NOMO-1 treated with DMSO at 0.1 percent for 48 hours (cell line): ENCODE measurements at regions not wholly inside any gene's neighbourhood (a gene's known extent, or its start where the extent isn't known, plus 50 kb on each side); places are given as distances from the start of the nearest gene placed in this dataset.
"Not testable (repeated sequence)": the region's sequence is repeated elsewhere in the genome, so short reads cannot be mapped to it uniquely, and the experiment has no call there.

Experiments used
- DNase-seq: peaks from one replicate; lab custom pipeline; 2025; ENCODE audit not compliant: unreplicated experiment; lab: John Stamatoyannopoulos, UW

DNA sequence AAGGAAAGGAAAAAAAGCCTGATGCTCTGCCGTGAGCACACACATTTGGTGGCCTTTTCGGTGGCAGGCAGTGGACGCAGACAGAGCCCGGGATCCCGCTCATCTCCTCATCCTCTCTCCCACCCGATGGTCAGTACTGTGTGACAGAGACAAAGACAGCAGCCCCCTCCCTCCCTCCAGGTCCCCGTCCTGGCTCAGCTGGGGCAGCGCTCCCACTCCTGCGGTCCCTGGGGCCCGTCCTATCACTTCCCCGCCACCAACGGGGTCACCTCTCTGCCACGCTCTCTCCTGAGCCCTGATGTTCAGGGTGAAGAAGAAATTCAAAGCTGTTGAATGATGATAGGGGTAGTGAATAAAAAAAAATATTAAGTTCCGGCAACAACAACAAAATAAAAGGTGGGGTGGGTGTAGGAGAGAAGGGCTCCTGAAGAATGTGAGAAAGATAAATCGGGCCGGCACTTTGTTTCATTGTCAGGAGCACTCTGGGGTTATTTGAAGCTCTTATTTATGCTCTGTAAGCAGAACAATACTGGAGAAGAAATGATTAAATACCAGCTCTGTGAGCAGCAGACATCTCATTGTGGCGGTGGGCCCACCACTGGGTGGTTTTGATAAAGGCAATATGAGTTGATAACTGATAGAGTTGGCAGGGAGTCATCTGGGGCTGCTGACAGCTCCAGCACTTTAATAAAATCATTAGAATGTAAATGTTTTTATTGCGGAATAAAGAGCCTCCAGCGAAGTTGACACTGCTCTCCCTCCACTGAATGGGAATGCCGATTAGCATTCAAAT is 417.7 kb downstream of the IRX1 start:
- no peak for DNase-seq

DNA sequence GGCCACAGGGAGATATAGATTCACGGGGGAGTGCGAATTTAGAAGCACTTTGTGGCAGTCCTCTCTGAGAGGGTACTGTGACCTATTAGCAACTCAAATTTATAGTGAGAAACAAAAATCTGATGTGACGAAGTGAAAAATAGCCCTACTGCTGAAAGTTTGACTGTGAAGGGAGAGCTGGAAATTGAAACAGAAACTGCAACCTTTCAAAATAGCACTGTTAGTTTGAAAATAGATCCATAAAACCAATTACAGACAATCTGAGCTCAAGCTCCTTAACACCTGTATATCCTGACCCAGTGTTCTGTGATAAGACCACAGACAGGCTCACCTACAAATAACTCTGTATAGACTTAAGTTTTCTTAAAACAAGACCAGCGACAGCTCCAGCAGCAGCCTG is 420.1 kb downstream of the IRX1 start:
- no peak for DNase-seq

DNA sequence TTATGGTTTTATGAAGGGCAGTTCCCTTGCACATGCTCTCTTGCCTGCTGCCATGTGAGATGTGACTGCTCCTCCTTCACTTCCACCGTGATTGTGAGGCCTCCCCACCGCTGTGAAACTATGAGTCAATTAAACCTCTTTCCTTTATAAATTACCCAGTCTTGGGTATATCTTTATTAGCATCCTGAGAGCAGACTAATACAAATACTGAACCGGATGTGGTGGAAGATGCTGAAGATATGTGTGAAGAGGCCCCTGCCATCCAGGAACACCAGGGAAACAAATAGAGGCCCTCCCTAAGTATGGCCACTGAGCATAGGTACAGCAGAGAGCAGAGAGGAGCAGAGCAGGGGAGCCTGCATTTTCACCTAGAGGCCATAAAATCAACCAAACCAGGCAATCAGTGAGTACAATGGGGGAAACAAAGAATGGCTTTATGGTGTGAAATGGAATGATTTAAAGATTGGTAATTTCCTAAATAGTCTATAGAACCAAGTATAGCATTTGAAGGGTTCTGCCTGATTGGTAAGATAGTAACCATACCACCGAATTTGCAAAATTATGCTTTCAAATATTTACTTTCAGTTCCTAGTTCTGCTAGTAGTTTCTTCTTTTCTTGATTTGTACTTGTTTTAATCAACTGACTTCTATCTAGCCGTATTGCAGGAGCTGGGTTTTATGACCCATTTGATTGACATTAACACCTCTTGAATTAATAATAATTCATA is 421.6 kb downstream of the IRX1 start:
- peak; percentile 21 for DNase-seq

DNA sequence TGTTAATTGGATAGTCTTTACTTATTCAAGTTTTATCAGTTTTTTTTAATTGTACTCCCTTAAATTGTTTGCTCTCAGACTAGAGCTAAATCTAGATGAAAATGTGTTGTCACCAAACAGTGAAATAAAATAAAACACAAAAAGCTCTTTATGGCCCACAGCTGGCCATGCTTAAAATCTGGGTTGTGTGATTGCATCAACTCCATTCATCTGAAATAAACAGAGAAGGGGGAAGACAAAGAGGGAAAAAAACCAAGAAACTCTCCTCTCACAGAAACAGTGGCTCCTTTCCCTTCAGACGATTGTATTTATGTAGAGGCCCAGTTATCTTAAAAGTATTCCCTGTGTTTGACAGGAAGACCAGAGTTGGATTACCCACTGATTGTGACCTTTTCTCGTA is 422.4 kb downstream of the IRX1 start:
- no peak for DNase-seq

GRCh38 chr5:4019009-4019769 is 423.6 kb downstream of the IRX1 start:
- DNase-seq = no peak

GRCh38 chr5:4019841-4020240 is 424.2 kb downstream of the IRX1 start:
- DNase-seq = no peak

DNA sequence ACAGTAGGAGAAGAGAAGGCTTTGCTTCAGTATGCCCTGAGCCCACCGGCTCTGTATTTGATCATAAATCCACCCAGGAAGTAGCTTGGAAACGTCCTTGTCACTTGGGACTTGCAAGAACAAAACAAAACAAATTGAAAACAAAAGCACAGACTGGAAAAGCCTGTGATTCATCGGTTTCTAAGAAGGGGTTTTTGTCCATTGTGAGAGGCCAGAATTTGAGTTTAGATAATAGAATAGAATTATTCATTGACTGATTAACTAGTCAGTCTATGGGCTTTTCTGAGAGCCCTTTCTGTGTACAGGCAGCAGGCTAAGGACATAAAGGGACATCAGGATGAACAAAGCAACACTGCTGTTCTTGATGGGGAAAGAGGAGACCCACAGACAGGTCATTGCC is 424.8 kb downstream of the IRX1 start:
- DNase-seq = no peak

DNA sequence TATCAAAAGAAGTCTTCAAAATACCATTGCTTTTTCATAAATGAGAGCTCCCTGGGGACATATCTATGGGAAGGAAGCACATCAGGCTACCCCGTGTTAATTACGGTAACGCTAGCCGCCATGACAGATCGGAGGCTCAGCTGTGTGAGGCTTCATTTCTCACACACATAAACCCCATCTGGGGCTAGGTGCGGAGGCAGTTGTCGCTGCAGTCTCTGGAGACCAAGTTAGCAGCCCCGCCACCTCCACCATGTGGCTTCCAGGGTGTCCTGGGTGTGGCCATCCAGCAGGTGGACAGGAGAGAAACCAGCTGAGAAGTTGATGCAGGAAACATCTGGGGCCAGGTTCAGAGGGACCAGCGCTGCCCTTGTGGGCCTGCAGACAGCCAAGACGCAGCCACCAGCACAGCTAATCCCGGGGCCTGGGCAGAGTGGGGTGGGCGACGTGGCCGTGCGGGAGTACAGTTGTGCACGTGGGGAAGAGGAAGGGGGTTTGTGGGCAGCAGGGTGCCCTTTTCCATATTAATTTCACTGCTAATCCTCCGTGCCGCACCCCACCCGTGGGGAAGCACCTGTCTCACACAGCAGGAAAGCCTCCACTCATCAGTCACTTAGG is 426.5 kb downstream of the IRX1 start:
- DNase-seq = no peak

DNA sequence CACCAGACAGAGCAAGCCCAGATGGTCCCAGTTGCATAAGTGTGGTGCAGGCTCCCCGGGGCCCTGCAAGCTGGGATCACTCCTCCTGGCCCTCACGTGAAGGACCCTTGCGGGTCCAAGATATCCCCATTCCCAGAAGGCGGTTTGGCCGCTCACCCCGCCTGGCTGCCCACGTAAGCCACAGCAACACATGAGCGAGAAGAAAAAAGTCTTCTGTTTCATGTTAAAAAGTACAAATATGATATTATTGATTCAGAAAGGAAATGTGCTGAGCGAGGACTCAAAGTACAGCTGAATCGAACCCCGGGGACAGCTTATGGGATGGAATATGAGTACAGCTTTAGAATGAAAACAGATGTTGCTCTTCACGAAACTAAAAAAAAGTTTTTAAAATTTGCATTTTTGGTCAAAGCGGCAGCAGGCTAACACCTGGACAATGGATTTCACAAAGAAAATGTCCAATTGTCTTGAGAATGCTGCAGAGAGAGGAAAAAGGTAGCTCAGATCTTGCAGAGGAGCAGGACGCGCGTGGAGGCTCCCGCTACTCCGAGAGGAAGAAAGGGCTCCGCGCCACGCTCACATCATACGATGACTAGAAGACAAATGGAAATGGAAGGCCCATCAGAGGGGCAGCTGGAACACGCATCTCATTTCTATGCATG is 427.6 kb downstream of the IRX1 start:
- no peak for DNase-seq

DNA sequence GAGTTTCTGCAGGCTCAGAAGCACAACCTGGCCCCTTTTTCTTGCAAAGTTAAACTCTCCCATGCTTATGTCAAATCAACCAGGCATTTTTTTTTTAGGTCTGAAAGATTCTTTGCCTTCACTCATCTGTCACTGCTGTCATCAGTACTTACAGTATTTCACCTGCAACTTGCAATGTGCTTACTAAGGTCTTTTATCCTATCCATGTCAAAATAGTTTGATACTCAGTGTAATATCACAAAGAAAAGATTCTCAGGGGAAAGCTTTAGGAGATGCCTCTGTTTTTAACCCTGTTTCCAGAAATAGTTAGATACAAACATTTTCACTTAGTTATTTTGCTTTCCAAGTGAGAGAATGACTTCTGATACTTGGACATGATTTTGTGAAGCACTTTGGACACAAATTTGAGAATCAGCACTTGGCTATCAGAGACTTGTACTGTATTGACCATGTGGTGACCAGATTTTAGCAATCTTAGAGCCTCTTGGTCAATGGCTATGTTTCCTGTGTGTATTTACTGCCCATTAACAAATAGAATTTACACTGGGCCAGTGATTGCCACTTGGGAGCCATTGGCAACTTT is 428.2 kb downstream of the IRX1 start:
- DNase-seq = no peak

- DNase-seq = no peak
Measured at GRCh38 chr5:4027088-4027734, 431.6 kb downstream of the IRX1 start.

GRCh38 chr5:4028384-4028783 is 432.8 kb downstream of the IRX1 start:
- no peak for DNase-seq

- DNase-seq = not testable (repeated sequence)
Measured at GRCh38 chr5:4033546-4033945, 437.9 kb downstream of the IRX1 start.

DNA sequence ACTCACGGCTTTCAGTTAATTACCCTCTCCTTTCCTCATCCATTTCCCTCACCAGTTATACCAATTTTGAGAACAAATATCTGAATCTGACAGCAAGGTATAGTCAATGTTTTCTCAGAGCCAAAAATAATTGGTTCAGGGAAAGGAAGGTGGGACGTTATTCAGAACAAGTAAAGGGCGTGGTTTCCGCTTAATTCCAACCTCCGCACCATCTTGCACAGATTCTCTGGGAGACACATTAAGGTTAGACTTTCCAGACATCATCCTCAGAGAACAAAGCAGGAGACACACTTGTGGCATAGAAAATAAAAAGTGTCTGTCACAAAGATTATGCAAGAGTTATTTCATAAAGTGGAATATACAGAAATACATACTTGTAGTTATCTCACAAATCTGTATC is 441.2 kb downstream of the IRX1 start:
- no peak for DNase-seq

DNA sequence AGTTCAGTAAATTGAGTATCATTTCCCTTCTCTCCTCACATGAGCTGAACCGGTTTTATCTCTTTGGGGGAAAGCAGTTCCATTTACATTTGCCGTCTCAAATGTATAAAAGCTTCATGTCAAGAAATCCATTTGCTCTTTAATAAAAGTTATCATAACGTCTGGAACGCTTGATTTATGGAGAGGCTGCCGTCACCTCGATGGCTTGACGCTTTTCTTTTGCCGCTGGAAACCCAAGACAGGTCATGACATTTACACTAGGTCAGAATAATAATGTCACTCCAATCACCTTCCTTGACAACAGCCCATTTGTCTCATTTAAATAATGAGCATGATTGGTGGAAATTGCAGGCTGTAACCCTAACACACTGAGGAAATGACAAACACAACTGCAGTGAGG is 443.4 kb downstream of the IRX1 start:
- DNase-seq = no peak

DNA sequence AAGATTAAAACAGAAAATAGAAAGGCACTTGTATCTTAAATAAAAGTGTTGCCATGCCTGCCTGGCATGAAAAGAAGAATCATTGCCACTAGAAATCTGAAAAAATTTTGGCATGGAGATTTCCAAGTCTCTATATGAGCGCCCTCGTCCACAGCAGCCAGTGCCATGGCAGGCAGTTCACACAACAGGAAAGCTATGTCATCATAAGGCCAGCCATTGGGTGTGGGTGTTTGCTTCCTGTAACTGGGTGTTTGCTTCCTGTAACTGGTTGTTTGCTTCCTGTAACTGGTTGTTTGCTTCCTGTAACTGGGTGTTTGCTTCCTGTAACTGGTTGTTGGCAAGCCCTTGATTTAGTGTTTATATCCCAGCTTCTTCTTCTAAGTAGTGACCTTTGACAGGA is 446.7 kb downstream of the IRX1 start:
- DNase-seq = no peak

- DNase-seq = no peak
Measured at GRCh38 chr5:4043135-4043534, 447.5 kb downstream of the IRX1 start.

GRCh38 chr5:4044881-4045280 is 449.2 kb downstream of the IRX1 start:
- no peak for DNase-seq

DNA sequence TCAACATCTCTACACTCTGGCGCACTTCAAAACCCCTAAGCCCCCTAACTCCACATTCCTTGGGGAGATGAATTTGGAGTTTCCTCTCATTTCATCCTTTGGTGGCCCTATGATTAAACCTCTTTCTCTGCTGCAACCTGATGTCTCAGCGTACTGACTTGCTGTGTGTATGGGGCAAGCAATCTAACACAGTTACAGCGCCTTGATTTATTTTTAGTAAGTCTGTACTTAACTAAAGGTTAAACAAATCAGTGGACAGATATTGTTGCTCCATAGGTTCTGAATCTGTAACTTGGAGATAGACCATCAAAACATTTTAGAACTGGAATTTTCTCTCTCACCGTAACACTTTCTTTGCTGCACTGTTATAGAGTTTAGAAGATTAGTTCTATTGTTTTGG is 452.8 kb downstream of the IRX1 start:
- DNase-seq = no peak

DNA sequence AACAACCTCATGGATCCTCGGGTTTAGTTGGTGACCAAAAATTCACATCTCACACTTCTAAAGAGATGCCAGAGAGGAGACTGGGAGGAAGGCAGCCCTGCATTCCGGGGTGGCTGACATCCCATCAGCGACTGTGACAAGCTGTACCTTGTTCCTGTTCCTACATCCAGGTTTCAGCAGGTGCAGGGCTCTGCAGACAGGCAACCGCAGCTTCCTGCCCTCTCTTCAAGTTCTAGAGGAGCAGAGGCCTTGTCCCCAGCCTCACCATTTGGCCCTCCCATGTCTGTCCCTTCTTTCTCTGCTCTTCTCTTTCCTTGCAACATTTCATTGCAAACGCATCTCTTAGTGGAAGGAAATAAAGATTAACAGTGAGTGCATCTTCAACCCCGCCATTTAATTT is 454.6 kb downstream of the IRX1 start:
- no peak for DNase-seq
